Hepatocyte (in vitro differentiated cells): ENCODE measurements at regions not wholly inside any gene's neighbourhood (a gene's known extent, or its start where the extent isn't known, plus 50 kb on each side); places are given as distances from the start of the nearest gene placed in this dataset.

Experiments
- CTCF ChIP-seq: fragments of 200-600 bp; sonication (generic); IDR thresholded peaks from 2 replicates; pipeline ENCODE4 v1.5.1; 2016; ENCODE audit warnings: antibody characterized with exemption, mild to moderate bottlenecking; ENCODE audit not compliant: poor library complexity
- EZH2 ChIP-seq: fragments of 200-600 bp; sonication (generic); IDR thresholded peaks from 2 replicates; pipeline ENCODE4 v1.6.1; 2016; ENCODE audit warnings: antibody characterized with exemption, mild to moderate bottlenecking, borderline replicate concordance
- EZH2phosphoT487 ChIP-seq: fragments of 200-600 bp; sonication (generic); IDR thresholded peaks from one replicate; pipeline ENCODE4 v1.6.1; 2018; ENCODE audit warnings: antibody characterized with exemption, mild to moderate bottlenecking, low read depth, moderate library complexity; ENCODE audit not compliant: unreplicated experiment, severe bottlenecking

- TF ChIP-seq CTCF (no peak), EZH2phosphoT487 (no peak), EZH2 (no peak)
Observed at GRCh38 chr13:80006940-80007339, 334.0 kb downstream of the SPRY2 start.
